H9 (cell line): ENCODE measurements at regions not wholly inside any gene's neighbourhood (a gene's known extent, or its start where the extent isn't known, plus 50 kb on each side); places are given as distances from the start of the nearest gene placed in this dataset.

ENCODE experiments used
- DNase-seq: peaks from one replicate; pipeline ENCODE4 v3.0.0-alpha.2; 2017
- H2AFZ ChIP-seq: one replicate; pipeline ENCODE4 v1.6.1; 2013; ENCODE audit warnings: mild to moderate bottlenecking, low read length, control low read depth, moderate library complexity
- H2AK5ac ChIP-seq: 2 replicates; pipeline ENCODE4 v1.6.1; 2013; ENCODE audit warnings: low read length, control low read depth, mixed read lengths; ENCODE audit not compliant: insufficient read length
- H2BK120ac ChIP-seq: one replicate; pipeline ENCODE4 v1.6.1; 2013; ENCODE audit warnings: low read depth, mild to moderate bottlenecking, low read length, control low read depth, inconsistent platforms; ENCODE audit not compliant: poor library complexity, severe bottlenecking
- H2BK12ac ChIP-seq: 2 replicates; pipeline ENCODE4 v1.6.1; 2013; ENCODE audit warnings: low read length, control low read depth, mixed read lengths, low read depth; ENCODE audit not compliant: insufficient read length
- H2BK15ac ChIP-seq: 2 replicates; pipeline ENCODE4 v1.6.1; 2013; ENCODE audit warnings: low read depth, low read length, control low read depth
- H2BK20ac ChIP-seq: one replicate; pipeline ENCODE4 v1.6.1; 2013; ENCODE audit warnings: low read depth, mild to moderate bottlenecking, low read length, control low read depth, inconsistent platforms; ENCODE audit not compliant: poor library complexity, severe bottlenecking
- H2BK5ac ChIP-seq: 2 replicates; pipeline ENCODE4 v1.6.1; 2013; ENCODE audit warnings: low read length, control low read depth, mixed read lengths; ENCODE audit not compliant: insufficient read length
- H3K14ac ChIP-seq: 2 replicates; pipeline ENCODE4 v1.6.1; 2013; ENCODE audit warnings: low read length, control low read depth; ENCODE audit not compliant: insufficient read depth
- H3K18ac ChIP-seq: 2 replicates; pipeline ENCODE4 v1.6.1; 2013; ENCODE audit warnings: low read depth, mild to moderate bottlenecking, mixed read lengths, low read length, control low read depth; ENCODE audit not compliant: insufficient read length
- H3K23ac ChIP-seq: 2 replicates; pipeline ENCODE4 v1.6.1; 2013; ENCODE audit warnings: low read length, control low read depth, mixed read lengths, low read depth; ENCODE audit not compliant: insufficient read length
- H3K23me2 ChIP-seq: 2 replicates; pipeline ENCODE4 v1.6.1; 2013; ENCODE audit warnings: low read depth, mild to moderate bottlenecking, mixed read lengths, low read length, control low read depth; ENCODE audit not compliant: insufficient read length, poor library complexity, severe bottlenecking
- H3K27ac ChIP-seq: 2 replicates; pipeline ENCODE4 v1.5.1; 2013; ENCODE audit warnings: low read length, control low read depth, mixed read lengths, low read depth; ENCODE audit not compliant: insufficient read length
- H3K27me3 ChIP-seq: 2 replicates; pipeline ENCODE4 v1.6.1; 2013; ENCODE audit warnings: low read length, control low read depth, inconsistent platforms; ENCODE audit not compliant: insufficient read depth
- H3K4ac ChIP-seq: 2 replicates; pipeline ENCODE4 v1.6.1; 2013; ENCODE audit warnings: low read depth, mild to moderate bottlenecking, control low read depth, inconsistent platforms, low read length, moderate library complexity
- H3K4me1 ChIP-seq: 2 replicates; pipeline ENCODE4 v1.6.1; 2013; ENCODE audit warnings: low read length, control low read depth, inconsistent platforms; ENCODE audit not compliant: insufficient read depth
- H3K4me2 ChIP-seq: 2 replicates; pipeline ENCODE4 v1.6.1; 2013; ENCODE audit warnings: low read length, control low read depth, mixed read lengths; ENCODE audit not compliant: insufficient read length, insufficient read depth
- H3K56ac ChIP-seq: 2 replicates; pipeline ENCODE4 v1.6.1; 2013; ENCODE audit warnings: low read depth, mild to moderate bottlenecking, mixed read lengths, low read length, control low read depth; ENCODE audit not compliant: insufficient read length
- H3K79me1 ChIP-seq: 2 replicates; pipeline ENCODE4 v1.6.1; 2013; ENCODE audit warnings: low read depth, mild to moderate bottlenecking, moderate library complexity, low read length, control low read depth, inconsistent platforms; ENCODE audit not compliant: insufficient read depth, poor library complexity, severe bottlenecking
- H3K79me2 ChIP-seq: 2 replicates; pipeline ENCODE4 v1.6.1; 2013; ENCODE audit warnings: low read length, control low read depth, inconsistent platforms; ENCODE audit not compliant: insufficient read depth
- H3K9ac ChIP-seq: 2 replicates; pipeline ENCODE4 v1.6.1; 2013; ENCODE audit warnings: low read length, control low read depth, mixed read lengths; ENCODE audit not compliant: insufficient read length; ENCODE audit errors: extremely low read depth
- H3K9me3 ChIP-seq: one replicate; pipeline ENCODE4 v1.6.1; 2013; ENCODE audit warnings: low read depth, low read length, inconsistent platforms; ENCODE audit not compliant: control insufficient read depth
- H3T11ph ChIP-seq: one replicate; pipeline ENCODE4 v1.6.1; 2013; ENCODE audit warnings: mild to moderate bottlenecking, low read length, control low read depth, inconsistent platforms
- H4K20me1 ChIP-seq: one replicate; pipeline ENCODE4 v1.6.1; 2013; ENCODE audit not compliant: control insufficient read depth, insufficient read length, insufficient read depth
- H4K5ac ChIP-seq: 2 replicates; pipeline ENCODE4 v1.6.1; 2013; ENCODE audit warnings: low read depth, mild to moderate bottlenecking, mixed read lengths, low read length, control low read depth; ENCODE audit not compliant: insufficient read length
- H4K8ac ChIP-seq: replicated peaks from 2 replicates; pipeline ENCODE4 v1.6.1; 2013; ENCODE audit warnings: low read length, control low read depth, mixed read lengths, low read depth; ENCODE audit not compliant: insufficient read length
- H4K91ac ChIP-seq: 2 replicates; pipeline ENCODE4 v1.6.1; 2013; ENCODE audit warnings: low read depth, mild to moderate bottlenecking, moderate library complexity, mixed read lengths, low read length, control low read depth; ENCODE audit not compliant: insufficient read length
- H3K27ac Mint-ChIP-seq, 3 experiments: 2 replicates in 2 of 3; 3 replicates in 1 of 3; pipeline ENCODE4 v1.8.0; 2020 to 2021; ENCODE audit warnings: mixed read lengths in 3 of 3, mild to moderate bottlenecking in 1 of 3, moderate library complexity in 1 of 3
- H3K27me3 Mint-ChIP-seq: 2 replicates; pipeline ENCODE4 v1.8.0; 2021; ENCODE audit warnings: low read depth, mild to moderate bottlenecking, moderate library complexity, mixed read lengths
- H3K36me3 Mint-ChIP-seq, 3 experiments: 2 replicates in 2 of 3; 3 replicates in 1 of 3; pipeline ENCODE4 v1.8.0; 2020 to 2021; ENCODE audit warnings: low read depth in 3 of 3, mixed read lengths in 3 of 3; ENCODE audit not compliant: insufficient read depth in 1 of 3
- H3K4me1 Mint-ChIP-seq, 2 experiments: 2 replicates each; pipeline ENCODE4 v1.8.0; 2020; ENCODE audit warnings: mixed read lengths in 2 of 2
- H3K4me3 Mint-ChIP-seq, 2 experiments: 2 replicates in 1 of 2; 3 replicates in 1 of 2; pipeline ENCODE4 v1.8.0; 2020 to 2021; ENCODE audit warnings: mild to moderate bottlenecking in 2 of 2, mixed read lengths in 2 of 2, moderate library complexity in 1 of 2
- H3K9me3 Mint-ChIP-seq, 2 experiments: 2 replicates in 1 of 2; 3 replicates in 1 of 2; pipeline ENCODE4 v1.8.0; 2020; ENCODE audit warnings: mild to moderate bottlenecking in 2 of 2, mixed read lengths in 2 of 2, moderate library complexity in 1 of 2
- WGBS: extraction: QIAGEN DNeasy Blood & Tissue Kit; methylation state at CpG from one replicate; pipeline ENCODE4 v1.1.7; 2013; ENCODE audit warnings: missing lambda C conversion rate, low lambda C conversion rate, mixed read lengths; ENCODE audit not compliant: insufficient read length; ENCODE audit errors: extremely low coverage; 5-methylcytosine and 5-hydroxymethylcytosine counted together
- TF ChIP-seq, protein P1 (sequence below): fragments of 200-600 bp; sonication (generic); conservative IDR thresholded peaks from 3 replicates; pipeline ENCODE4 v1.8.0; 2021; ENCODE audit warnings: antibody characterized with exemption, mild to moderate bottlenecking

DNA sequence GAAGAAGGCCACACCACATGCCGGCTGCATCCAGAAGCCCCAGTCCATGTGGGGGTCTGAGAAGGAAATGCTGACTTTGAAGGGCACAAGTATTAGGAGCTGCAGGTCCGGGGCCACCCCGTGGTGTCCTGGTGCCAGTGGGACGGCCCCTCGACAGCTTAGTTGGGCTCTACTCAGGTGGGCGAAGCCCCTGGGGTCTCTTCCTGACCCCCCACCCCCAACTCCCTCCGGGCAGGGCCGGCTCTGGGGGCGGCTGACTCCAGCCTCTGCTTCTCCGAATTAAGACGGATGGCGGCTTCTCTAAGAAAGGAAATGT, 62.1 kb upstream of the TTC34 start:
- DNase-seq = no peak
- no peak overlapping the region for H2BK120ac ChIP-seq
- TF ChIP-seq, protein P1, sequence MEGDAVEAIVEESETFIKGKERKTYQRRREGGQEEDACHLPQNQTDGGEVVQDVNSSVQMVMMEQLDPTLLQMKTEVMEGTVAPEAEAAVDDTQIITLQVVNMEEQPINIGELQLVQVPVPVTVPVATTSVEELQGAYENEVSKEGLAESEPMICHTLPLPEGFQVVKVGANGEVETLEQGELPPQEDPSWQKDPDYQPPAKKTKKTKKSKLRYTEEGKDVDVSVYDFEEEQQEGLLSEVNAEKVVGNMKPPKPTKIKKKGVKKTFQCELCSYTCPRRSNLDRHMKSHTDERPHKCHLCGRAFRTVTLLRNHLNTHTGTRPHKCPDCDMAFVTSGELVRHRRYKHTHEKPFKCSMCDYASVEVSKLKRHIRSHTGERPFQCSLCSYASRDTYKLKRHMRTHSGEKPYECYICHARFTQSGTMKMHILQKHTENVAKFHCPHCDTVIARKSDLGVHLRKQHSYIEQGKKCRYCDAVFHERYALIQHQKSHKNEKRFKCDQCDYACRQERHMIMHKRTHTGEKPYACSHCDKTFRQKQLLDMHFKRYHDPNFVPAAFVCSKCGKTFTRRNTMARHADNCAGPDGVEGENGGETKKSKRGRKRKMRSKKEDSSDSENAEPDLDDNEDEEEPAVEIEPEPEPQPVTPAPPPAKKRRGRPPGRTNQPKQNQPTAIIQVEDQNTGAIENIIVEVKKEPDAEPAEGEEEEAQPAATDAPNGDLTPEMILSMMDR = no peak
- H3K27ac ChIP-seq = no peak overlapping the region
- no peaks in the 10 kb centered on the region for H4K20me1 ChIP-seq
- H3K9me3 Mint-ChIP-seq = peaks cover 6 to 70% of the 10 kb centered on the region in 2 experiments
- no peak overlapping the region for H2BK5ac ChIP-seq
- H3K27me3 ChIP-seq = no peaks in the 10 kb centered on the region
- peaks cover 3 to 11% (median 10%) of the 10 kb centered on the region in 3 experiments; a peak in 6 of 7 replicates for H3K36me3 Mint-ChIP-seq
- no peak overlapping the region for H2AFZ ChIP-seq
- H3K14ac ChIP-seq = no peak overlapping the region
- no CpG with 5 or more reads among the region's 12 CpGs for WGBS
- no peak overlapping the region for H3K27ac Mint-ChIP-seq
- H3K4me1 Mint-ChIP-seq = no peaks in the 10 kb centered on the region
- no peaks in the 10 kb centered on the region for H3K4me1 ChIP-seq
- H3K4me2 ChIP-seq = no peak overlapping the region
- H3K18ac ChIP-seq = no peak overlapping the region
- no peak overlapping the region for H3K23ac ChIP-seq
- no peak overlapping the region for H3K4me3 Mint-ChIP-seq
- H3K9ac ChIP-seq = no peak overlapping the region
- H4K5ac ChIP-seq = no peak overlapping the region
- no peak overlapping the region for H3K56ac ChIP-seq
- H2AK5ac ChIP-seq = no peak overlapping the region
- H2BK20ac ChIP-seq = no peak overlapping the region
- peaks cover 7% of the 10 kb centered on the region for H3K27me3 Mint-ChIP-seq
- no peak overlapping the region for H2BK12ac ChIP-seq
- no peak overlapping the region for H3T11ph ChIP-seq
- no peaks in the 10 kb centered on the region for H3K79me1 ChIP-seq
- peaks cover 81% of the 10 kb centered on the region for H3K9me3 ChIP-seq
- no peaks in the 10 kb centered on the region for H3K79me2 ChIP-seq
- no peaks in the 10 kb centered on the region for H3K23me2 ChIP-seq
- H2BK15ac ChIP-seq = no peak overlapping the region
- no peak overlapping the region for H3K4ac ChIP-seq
- no peak overlapping the region for H4K8ac ChIP-seq
- no peak overlapping the region for H4K91ac ChIP-seq
